GM23248 (cell line): ENCODE measurements at regions not wholly inside any gene's neighbourhood (a gene's known extent, or its start where the extent isn't known, plus 50 kb on each side); places are given as distances from the start of the nearest gene placed in this dataset.

Source experiments
- EZH2 ChIP-seq: fragments of 200-600 bp; sonication (generic); IDR thresholded peaks from 2 replicates; pipeline ENCODE4 v1.6.1; 2018; ENCODE audit warnings: antibody characterized with exemption, mild to moderate bottlenecking; ENCODE audit not compliant: insufficient read depth, poor library complexity, severe bottlenecking
- EZH2phosphoT487 ChIP-seq: fragments of 200-600 bp; sonication (generic); IDR thresholded peaks from 2 replicates; pipeline ENCODE4 v1.6.1; 2018; ENCODE audit warnings: antibody characterized with exemption, moderate library complexity, mild to moderate bottlenecking, low read depth; ENCODE audit not compliant: insufficient read depth

- TF ChIP-seq EZH2phosphoT487, result no peak
- TF ChIP-seq EZH2, result no peak
Measured at GRCh38 chr13:63741029-63741813, 2325.6 kb upstream of the PCDH20 start.
